ENCODE measurements at regions not wholly inside any gene's neighbourhood (a gene's known extent, or its start where the extent isn't known, plus 50 kb on each side); places are given as distances from the start of the nearest gene placed in this dataset.

- TF ChIP-seq CTCF (IDR thresholded peaks at IDR 0.05) (no peak), POLR2A (IDR thresholded peaks at IDR 0.05) (no peak)
These were observed 107.0 kb upstream of the OGFRL1 start for GRCh38 chr6:71181565-71181964.

All from uterus (tissue), 2 donors.